ENCODE measurements at regions not wholly inside any gene's neighbourhood (a gene's known extent, or its start where the extent isn't known, plus 50 kb on each side); places are given as distances from the start of the nearest gene placed in this dataset.

DNA sequence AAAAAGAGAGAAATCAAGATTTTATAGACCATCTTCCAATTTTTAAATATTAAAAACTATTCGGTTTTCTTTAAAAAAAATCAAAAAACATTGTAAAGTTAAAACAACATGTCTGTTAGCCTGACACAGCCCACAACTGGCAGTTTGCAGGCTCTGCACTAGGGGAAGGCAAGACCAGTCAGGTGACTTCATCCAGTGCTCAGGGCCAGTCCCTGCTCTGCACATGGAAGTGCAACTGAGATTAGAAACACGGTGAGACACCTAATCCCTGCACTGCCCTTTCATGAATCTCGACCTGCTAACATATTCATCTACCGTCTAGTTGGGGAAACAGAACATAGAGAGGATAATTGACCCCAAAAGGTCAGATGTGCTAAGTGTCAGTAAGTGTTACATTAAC lies 135.2 kb downstream of the BARD1 start:
- Mint-ChIP-seq H3K36me3 (no peaks in the 10 kb centered on the region), H3K27ac (no peak overlapping the region), H3K9me3 (no peaks in the 10 kb centered on the region), H3K4me1 (no peaks in the 10 kb centered on the region), H3K4me3 (no peak overlapping the region), H3K27me3 (no peaks in the 10 kb centered on the region)
- ATAC-seq: peak; percentile 87

DNA sequence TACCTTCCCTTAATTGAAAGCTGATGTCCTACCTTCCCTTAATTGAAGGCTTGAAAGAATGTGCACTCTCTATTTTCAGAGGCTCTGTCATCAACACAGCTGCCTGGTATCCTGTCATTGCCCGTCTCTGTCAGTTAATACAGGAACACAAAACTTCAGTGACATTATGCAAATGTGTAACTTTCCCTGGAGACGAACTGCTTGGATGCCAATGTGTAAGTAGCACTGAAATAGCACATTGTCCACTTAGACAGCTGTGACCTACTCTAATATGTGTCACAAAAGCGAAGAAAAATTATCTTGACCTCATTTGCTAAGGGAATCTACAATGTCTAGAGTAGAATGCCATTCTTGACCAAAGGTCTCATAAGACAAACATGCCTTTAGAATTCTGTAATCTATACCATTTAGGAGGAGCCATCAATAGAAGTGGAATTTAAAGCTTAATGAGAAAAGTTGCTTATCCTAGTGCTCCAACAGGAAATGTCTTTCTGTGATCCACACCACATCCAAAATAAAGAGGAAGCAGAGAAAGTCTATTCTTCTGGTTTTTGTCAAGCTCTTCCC lies 138.1 kb downstream of the BARD1 start:
- H3K4me1 Mint-ChIP-seq: no peaks in the 10 kb centered on the region
- no peaks in the 10 kb centered on the region for H3K36me3 Mint-ChIP-seq
- H3K27ac Mint-ChIP-seq: no peak overlapping the region
- H3K4me3 Mint-ChIP-seq: no peak overlapping the region
- H3K9me3 Mint-ChIP-seq: no peaks in the 10 kb centered on the region
- no peaks in the 10 kb centered on the region for H3K27me3 Mint-ChIP-seq
- no peak for ATAC-seq

DNA sequence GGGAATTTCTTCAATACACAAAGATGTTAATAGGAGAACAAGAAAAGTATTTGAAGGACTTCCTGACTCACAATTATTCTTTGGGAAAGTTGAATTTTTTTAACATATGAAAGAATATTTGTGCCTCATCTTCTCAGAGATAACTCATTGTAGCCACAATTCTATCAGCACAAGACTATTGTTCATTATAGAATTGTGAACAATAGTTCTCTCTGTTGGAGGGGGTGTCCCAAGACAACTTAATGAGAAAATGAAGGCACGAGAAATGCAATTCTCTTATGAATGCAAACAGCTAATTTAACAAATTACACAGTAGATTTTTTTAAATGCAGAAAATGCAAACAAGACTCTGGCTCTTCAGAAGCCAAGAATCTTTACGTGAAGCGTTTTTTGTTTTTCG lies 157.0 kb downstream of the BARD1 start:
- peaks cover 8% of the 10 kb centered on the region for H3K9me3 Mint-ChIP-seq
- H3K4me3 Mint-ChIP-seq: no peak overlapping the region
- no peaks in the 10 kb centered on the region for H3K4me1 Mint-ChIP-seq
- H3K27ac Mint-ChIP-seq: no peak overlapping the region
- H3K36me3 Mint-ChIP-seq: no peaks in the 10 kb centered on the region
- no peaks in the 10 kb centered on the region for H3K27me3 Mint-ChIP-seq
- ATAC-seq: no peak

DNA sequence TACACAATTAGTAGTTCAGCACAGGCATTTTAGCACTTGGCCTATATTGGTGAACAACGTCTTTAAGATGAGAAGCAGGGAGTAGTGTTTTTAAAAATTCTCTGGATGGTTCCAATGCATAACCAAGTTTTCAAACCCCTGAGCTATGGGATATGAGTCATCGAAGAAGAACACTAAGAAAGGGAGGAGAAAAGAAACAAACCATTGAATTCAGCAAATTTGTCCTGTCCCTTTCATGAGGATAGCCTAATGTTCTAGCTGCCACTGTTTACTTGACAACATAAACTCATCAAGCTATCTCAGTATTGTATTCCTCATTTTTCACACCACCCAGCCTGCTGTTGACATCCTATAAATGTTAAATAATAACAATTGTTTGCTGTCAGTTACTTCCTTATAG lies 158.0 kb downstream of the BARD1 start:
- Mint-ChIP-seq H3K9me3 (peaks cover 3% of the 10 kb centered on the region), H3K4me3 (no peak overlapping the region), H3K36me3 (no peaks in the 10 kb centered on the region), H3K27ac (no peak overlapping the region), H3K27me3 (no peaks in the 10 kb centered on the region), H3K4me1 (no peaks in the 10 kb centered on the region)
- no peak for ATAC-seq

DNA sequence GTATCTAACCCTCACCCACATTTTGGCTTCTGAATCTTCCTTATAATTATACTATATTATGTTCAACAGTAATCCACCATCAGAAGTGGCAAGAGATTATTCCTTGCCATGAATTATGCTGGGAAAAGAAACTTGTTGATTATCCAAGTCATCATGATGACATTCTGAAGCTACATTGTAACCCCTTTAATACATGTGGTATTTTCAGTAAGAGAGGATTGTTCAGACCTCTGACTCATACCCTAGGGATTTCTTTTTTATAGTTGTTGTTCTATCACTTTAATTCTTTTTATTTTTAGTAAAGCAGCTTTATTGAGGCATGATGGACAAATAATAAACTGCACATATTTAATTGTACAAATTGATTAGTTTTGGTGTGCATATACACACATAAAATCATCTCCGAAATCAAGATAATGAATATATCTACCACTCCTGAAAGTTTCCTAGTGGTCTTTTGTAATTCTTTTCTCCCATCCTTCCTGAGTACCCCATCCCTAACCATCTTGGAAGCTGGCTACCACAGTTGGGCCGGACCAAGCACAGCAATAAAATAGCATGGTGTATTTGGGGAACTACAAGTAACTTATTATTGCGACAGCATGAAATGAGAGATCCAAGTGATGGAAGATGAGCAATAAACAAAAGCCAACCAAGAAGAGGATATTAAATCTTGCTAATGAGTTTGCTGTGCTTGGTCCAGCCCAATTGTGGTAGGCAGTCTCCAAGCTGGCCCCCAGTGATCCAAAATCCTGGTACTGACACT lies 159.9 kb downstream of the BARD1 start:
- Mint-ChIP-seq H3K9me3 (peaks cover 3% of the 10 kb centered on the region), H3K36me3 (no peaks in the 10 kb centered on the region), H3K27me3 (no peaks in the 10 kb centered on the region), H3K27ac (no peak overlapping the region), H3K4me3 (no peak overlapping the region), H3K4me1 (no peaks in the 10 kb centered on the region)
- ATAC-seq: no peak

DNA sequence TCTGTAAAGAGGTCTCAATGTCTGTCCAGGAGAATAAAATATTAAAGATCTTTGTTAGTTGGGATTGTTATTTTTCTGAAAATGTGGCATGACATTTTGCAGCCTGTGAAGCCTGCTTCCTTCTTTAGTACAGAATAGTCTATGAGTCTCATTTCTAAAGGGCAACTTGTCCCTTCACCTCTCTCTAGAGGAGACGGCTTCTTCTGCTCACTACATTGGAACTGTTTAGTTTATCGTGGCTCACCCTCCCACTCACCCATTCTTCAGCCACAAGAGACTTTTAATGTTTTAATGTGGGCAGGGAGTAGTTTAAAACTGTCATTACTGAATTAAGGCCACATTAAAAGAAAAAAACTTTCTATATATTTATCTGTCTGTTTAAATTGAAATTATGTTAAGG lies 161.0 kb downstream of the BARD1 start:
- peaks cover 3% of the 10 kb centered on the region for H3K9me3 Mint-ChIP-seq
- no peaks in the 10 kb centered on the region for H3K36me3 Mint-ChIP-seq
- H3K4me1 Mint-ChIP-seq: no peaks in the 10 kb centered on the region
- ATAC-seq: peak; percentile 60
- H3K27ac Mint-ChIP-seq: peak overlapping the region; percentile 26
- H3K4me3 Mint-ChIP-seq: no peak overlapping the region
- H3K27me3 Mint-ChIP-seq: no peaks in the 10 kb centered on the region

DNA sequence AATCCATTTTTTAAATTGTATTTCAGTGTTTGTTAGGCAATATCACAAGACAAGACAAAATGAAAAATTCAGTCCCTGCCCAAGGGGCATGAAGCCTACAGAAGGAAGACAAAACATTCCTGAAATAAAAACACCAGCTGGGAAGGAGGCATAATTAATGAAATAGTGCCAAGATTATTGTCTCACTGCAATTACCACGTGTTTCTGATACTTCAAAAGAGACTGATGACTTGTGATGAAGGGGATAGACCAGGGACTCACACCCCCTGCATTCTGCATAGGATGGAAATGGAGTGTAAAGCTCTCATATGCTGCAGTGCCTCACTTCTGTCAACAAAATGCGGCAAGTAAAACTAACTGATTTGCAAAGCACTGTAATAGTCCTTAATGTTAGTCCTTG lies 178.1 kb downstream of the BARD1 start:
- H3K36me3 Mint-ChIP-seq: no peaks in the 10 kb centered on the region
- no peaks in the 10 kb centered on the region for H3K9me3 Mint-ChIP-seq
- H3K27me3 Mint-ChIP-seq: no peaks in the 10 kb centered on the region
- H3K27ac Mint-ChIP-seq: no peak overlapping the region
- no peak for ATAC-seq
- no peak overlapping the region for H3K4me3 Mint-ChIP-seq
- H3K4me1 Mint-ChIP-seq: no peaks in the 10 kb centered on the region

DNA sequence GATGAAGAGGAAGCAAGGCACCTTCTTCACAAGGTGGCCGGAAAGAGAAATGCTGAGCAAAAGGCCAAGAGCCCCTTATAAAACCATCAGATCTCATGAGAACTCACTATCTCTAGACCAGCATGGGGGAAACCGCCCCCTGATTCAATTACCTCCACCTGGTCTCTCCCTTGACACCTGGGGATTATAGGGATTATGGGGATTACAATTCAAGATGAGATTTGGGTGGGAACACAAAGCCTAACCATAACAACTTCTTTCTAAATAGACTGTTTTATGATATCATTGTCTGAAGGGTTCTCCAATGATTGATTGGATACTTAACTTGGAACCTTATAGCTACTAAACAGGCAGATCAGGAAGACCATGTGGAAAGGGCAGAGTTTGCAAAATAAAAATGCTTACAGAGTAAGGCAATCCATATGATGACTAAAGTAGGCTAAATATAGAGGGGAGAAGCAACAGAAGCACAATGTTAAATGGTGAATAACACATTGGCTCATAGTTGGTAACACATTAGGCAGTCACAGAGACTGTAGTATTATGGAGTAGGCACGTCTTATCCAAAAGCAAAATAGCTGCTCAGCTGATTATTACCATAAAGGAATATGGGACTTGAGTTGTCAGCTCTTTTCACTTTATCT lies 179.0 kb downstream of the BARD1 start:
- no peak for ATAC-seq
- Mint-ChIP-seq H3K27me3 (no peaks in the 10 kb centered on the region), H3K36me3 (no peaks in the 10 kb centered on the region), H3K9me3 (no peaks in the 10 kb centered on the region), H3K27ac (no peak overlapping the region), H3K4me3 (no peak overlapping the region), H3K4me1 (no peaks in the 10 kb centered on the region)

DNA sequence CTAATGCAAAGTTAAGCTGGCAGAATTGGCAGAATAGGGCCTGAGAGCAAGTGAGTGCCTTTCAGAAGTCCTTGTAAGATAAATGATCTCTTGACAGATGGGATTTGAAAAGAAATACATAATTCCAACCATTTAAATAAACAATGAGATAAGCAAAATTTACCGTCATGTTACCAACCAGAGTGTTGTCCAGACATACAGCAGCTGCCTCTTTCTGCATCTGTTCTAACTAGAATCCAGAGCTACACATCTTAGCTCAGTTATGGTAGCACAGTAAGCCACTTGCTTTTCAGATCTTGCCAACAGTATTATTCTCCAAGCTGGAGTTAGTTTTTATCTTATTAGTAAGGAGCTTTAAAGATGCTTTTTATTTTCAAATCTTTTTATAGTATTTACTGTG lies 179.6 kb downstream of the BARD1 start:
- Mint-ChIP-seq H3K4me3 (no peak overlapping the region), H3K27ac (no peak overlapping the region), H3K36me3 (no peaks in the 10 kb centered on the region), H3K9me3 (no peaks in the 10 kb centered on the region), H3K27me3 (no peaks in the 10 kb centered on the region), H3K4me1 (no peaks in the 10 kb centered on the region)
- ATAC-seq: no peak
